ENCODE measurements at regions not wholly inside any gene's neighbourhood (a gene's known extent, or its start where the extent isn't known, plus 50 kb on each side); places are given as distances from the start of the nearest gene placed in this dataset.

DNA sequence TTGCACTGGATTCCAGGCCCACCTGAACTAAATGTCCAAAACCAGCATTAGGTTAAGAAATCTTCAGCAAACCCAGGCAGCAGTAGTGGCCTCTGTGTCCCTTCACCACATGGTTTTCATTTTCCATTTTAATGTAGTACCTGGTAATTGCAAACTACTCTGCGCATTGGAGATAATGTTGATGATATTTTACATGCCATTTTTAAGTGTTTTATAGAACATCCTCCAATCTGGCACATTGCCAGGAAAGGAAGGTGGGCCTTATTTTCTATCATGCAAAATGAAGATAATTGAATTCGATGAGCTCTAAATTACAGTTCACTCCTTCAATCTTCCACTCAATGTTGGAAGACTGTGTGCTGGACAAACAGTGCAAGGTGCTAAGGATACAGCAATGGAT, 89.5 kb downstream of the ZC3H11B start:
- no peak for DNase-seq (ENCODE audit: low spot score)

DNA sequence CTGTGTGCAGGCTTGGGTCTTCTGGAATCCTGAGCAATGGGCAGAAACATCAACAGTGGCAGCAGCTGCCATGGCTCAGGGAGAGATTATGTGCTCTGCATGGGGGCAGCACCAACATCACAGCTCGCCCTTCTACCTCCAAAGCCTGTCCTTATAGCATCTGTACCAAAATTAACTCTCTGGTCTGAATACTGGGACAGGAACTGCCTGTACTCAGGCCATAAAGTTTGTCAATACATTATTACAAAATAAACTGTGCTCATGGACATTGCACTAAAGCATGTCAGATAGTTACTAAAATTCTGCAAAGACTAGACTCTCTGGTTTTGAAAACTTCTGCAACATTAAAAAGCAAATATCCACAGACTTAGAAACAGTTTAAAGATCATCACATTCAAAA, 91.6 kb downstream of the ZC3H11B start:
- no peak for DNase-seq (ENCODE audit: low spot score)

DNA sequence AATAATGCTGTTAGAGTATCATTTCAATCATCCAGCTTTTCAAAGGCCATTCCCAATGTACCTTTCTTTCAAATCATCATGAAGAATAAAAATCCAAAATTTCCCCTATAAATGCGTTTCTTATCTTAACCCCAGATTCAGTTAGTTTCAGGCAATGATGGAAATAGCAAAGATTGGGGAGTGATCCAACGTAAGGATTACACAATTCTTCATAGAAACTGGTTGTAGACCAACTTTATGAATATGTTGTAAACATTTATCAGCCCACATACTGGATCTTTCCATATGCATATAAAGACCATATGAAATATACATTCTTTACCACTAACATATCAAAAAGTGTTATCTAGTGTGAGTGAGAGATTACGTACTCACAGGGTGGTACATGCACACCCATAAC, 92.7 kb downstream of the ZC3H11B start:
- DNase-seq (ENCODE audit: low spot score), result no peak

GRCh38 chr1:219518907-219519248, 94.0 kb downstream of the ZC3H11B start:
- no peak for DNase-seq (ENCODE audit: low spot score)

GRCh38 chr1:219518168-219518906, 94.6 kb downstream of the ZC3H11B start:
- peak; percentile 28 for DNase-seq (ENCODE audit: low spot score)

- DNase-seq (ENCODE audit: low spot score), result peak; percentile 31
Observed at GRCh38 chr1:219517031-219517430, 95.9 kb downstream of the ZC3H11B start.

GRCh38 chr1:219514728-219515127, 98.2 kb downstream of the ZC3H11B start:
- no peak for DNase-seq (ENCODE audit: low spot score)

DNA sequence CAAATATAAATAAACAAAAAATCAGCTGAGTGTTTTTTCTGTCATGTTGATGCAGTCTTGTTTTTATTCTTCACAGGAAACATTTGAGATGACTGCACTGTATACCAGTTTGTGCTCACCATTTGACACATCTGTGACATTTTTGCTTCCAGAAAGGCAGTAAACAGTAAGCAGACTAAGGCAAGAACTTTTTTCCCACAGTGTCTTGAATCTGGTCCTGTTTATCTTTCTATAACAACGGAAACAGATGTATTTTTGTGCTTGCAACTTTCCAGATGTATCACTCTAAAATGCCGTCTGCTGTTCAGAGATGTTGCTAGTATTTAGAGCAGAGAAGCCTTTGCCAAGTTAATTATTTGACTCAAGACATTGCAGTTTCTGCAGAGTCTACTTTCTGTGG, 105.5 kb downstream of the ZC3H11B start:
- no peak for DNase-seq (ENCODE audit: low spot score)

DNA sequence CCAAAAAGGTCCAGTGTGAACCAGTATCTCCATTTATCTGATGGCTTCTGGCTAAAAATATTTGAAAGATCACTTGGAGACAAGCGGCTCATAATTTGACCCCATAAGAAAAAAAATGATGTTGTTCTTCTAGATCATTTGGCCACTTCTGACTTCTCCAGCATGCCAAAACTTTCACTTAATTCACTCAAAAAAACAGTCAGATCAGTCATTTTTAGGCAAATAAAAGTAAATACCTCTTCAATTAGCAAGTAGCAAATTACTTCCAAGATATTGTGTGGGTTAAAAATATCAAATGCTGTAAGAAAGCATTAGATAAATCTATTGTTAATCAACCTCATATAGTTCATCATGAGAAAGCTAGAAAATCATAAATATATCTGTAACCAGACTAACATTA, 106.0 kb downstream of the ZC3H11B start:
- no peak for DNase-seq (ENCODE audit: low spot score)

DNA sequence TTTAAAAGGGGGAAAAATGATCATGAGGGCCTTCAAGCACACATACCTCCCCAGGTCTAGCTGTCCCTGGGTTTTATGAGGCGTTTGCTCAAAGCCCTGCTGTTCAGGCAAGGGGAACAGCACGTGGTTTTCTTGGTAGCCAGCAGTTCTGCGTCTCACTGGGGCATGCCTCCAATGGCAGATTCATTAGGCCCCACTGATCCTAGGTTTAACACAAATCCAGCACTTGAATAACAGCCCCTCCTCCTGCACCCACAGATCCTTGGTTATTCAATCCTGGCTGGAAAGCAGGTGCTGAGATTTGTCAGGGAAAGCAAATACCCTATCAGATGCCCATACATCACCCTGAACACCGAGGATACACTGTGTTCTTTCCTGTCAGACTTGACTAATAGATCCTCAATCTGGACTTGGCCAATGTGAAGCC, 106.4 kb downstream of the ZC3H11B start:
- DNase-seq (ENCODE audit: low spot score), result no peak

DNA sequence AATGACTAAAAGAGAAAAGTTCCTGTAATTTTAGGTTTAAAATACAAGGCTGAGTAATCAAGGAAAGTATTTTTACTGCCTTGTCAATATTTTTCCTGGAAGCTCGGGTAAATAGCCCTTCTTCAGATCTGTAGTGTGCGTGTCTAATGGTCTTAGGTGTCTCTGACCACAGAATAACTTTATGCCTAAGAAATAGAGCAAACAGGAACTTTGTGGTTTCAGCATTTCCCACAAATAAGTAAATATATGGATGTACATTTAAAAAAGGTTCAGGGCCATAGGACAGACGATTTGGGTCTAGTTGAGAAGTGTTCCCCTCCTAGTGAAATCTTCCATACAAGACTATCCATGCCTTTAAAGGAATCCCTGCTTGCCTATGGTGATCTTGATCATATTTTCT, 107.0 kb downstream of the ZC3H11B start:
- peak; percentile 51 for DNase-seq (ENCODE audit: low spot score)

- DNase-seq (ENCODE audit: low spot score), result no peak
Observed at GRCh38 chr1:219503604-219504003, 109.3 kb downstream of the ZC3H11B start.

DNA sequence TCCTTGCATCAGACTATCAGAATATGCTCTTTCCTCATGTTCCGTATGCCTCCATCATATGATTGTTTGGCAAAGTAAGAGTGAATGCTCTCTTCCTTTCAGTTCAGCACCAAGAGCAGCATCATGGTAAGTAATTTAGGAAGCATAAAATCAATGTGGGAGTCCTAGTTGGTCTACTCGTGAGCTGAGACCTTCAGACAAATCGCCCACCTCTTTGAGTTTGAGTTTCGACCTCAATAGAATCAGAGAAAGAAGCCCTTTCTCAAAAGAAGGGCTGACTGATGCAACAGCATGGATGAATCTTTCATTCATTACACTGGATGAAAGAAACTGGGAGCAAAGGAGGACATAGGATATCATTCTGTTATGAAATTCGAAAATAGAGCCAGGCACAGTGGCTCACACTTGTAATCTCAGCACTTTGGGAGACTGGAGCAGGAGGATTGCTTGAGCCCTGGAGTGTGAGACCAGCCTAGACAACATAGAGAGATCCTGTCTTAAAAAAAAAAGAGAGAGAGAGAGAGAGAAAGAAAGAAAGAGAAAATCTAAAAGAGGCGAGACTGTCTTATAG, 112.5 kb downstream of the ZC3H11B start:
- no peak for DNase-seq (ENCODE audit: low spot score)

DNA sequence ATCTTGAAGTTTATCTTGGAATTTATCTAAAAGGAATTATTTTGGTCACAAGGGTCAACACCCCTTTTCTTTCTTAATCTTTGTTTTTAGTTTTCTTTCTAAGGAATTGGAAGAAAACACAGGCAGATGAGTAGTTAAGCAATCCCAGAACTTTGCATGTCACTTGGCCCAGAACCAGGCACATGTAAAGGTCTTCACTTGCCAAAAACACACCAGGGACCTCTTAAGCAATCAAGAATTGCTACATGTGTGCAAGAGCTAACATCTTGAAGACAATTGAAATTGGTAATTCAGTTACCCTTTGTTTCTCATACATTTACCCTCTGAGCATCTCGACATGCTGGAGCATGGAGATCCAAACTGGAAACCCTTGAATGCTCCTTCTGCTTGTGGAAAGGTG, 114.2 kb downstream of the ZC3H11B start:
- DNase-seq (ENCODE audit: low spot score), result no peak

DNA sequence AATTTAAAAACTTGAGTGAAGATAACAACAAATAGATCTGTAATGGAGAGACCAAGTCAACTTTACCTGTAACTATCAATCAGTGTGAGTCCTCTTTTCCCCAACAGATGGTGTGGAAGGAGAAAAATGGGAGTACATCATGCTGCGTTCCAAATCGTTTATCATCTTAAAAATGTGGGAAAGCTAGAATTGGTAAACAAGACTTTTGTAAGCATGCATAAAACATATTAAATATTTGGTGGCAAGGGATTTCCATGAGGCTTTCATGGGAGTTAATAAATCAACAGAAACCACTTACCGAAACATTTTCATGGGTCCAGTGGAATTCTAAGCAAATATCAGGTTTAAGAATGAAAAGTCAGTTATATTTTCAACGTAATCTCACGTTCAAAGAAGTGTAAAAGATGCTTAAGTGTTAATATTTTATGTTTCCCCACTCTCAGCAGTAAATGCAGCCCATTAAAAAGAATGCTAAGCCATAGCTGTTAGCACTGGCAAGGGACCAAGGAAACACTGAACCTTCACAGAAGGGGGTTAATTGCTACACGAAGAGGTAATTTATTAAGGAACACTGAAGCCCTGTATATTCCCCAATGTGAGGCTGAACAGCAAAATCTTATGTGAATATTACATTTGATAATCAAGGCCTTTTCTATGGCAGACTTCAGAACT, 117.0 kb downstream of the ZC3H11B start:
- DNase-seq (ENCODE audit: low spot score), result no peak

DNA sequence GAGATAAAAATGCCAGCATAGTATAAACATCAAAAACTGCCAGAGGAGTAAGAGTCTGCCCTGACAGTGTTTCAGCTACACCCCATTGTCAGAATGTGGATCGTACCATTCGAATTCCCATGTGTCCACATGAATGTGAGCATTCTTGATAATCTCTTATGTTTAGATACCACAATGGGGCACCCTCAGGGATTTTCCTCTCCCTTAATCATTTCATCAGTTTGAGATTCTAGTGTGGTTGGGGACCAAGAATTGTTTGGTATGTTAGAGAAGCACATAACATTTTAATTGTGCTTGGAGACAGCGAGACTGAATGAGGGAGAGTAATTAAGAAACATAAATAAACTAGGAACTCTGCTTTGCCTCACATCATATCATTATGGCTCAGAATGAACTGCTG, 120.2 kb downstream of the ZC3H11B start:
- no peak for DNase-seq (ENCODE audit: low spot score)

DNA sequence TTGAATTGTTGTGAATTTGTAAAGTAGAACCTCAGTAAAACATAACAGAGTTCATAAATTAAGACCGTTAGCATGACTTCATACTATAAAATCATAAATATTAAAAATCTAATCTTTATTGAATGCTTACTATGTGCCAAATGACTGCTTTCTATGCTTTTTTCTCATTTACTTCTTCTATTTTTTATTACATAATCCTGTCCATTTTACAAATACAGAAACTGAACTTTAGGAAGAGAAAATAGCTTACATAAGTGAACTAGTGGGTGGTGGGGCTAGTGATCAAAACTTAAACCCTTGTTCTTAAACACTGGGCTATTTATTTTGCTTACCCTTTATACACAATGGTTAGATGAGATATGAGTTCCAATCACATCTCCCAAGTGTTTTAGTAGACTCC, 122.3 kb downstream of the ZC3H11B start:
- DNase-seq (ENCODE audit: low spot score), result no peak

- no peak for DNase-seq (ENCODE audit: low spot score)
Observed at GRCh38 chr1:219489636-219490035, 123.3 kb downstream of the ZC3H11B start.

- DNase-seq (ENCODE audit: low spot score), result no peak
Observed at GRCh38 chr1:219488275-219488674, 124.6 kb downstream of the ZC3H11B start.

- no peak for DNase-seq (ENCODE audit: low spot score)
Observed at GRCh38 chr1:219483530-219483929, 129.4 kb downstream of the ZC3H11B start.

DNA sequence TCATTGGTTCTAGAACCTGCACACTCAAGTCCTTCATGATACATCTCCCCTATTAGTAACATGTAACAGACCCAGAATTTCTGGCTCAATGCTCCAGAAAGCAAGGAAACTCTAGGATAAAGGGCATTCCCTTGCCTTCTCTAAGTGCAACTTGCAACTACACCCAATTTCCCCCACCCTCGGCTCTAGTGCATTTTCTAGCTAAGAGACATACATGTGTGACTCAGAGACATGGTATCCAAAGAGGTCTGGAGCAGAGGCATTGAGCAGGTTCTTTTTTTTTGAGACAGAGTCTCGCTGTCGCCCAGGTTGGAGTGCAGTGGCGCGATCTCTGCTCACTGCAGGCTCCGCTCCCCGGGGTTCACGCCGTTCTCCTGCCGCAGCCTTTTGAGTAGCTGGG, 132.9 kb downstream of the ZC3H11B start:
- no peak for DNase-seq (ENCODE audit: low spot score)

- DNase-seq (ENCODE audit: low spot score), result no peak
Observed at GRCh38 chr1:219478811-219479210, 134.1 kb downstream of the ZC3H11B start.

GRCh38 chr1:219477861-219478260, 135.0 kb downstream of the ZC3H11B start:
- DNase-seq (ENCODE audit: low spot score), result no peak

Measured in HT-29 (cell line).